ENCODE measurements at regions not wholly inside any gene's neighbourhood (a gene's known extent, or its start where the extent isn't known, plus 50 kb on each side); places are given as distances from the start of the nearest gene placed in this dataset.

- TF ChIP-seq CTCF (IDR thresholded peaks at IDR 0.05) (no peak), POLR2A (IDR thresholded peaks at IDR 0.05) (no peak)
These were observed 62.7 kb upstream of the IPO9 start for GRCh38 chr1:201766131-201766866.

All from right lobe of liver (tissue), 4 donors.